GM12878 (cell line): ENCODE measurements at regions not wholly inside any gene's neighbourhood (a gene's known extent, or its start where the extent isn't known, plus 50 kb on each side); places are given as distances from the start of the nearest gene placed in this dataset.

Source experiments
- ATAC-seq: fragments of 200-7000 bp; cut with Tn5 transposase; 3 replicates; pipeline ENCODE4 v1.9.1; 2020; ENCODE audit warnings: mild to moderate bottlenecking, moderate library complexity
- BruUV-seq: library from RNA; stranded (reverse); fragments of 400-500 nt; replicated peaks from 2 replicates; lab custom pipeline; 2021; lab: Mats Ljungman, UMichigan
- CTCF ChIA-PET: fragments of 300-600 bp; sonication (Branson Sonifier 250); formaldehyde crosslinking; extraction: SDS; loops from one replicate; lab custom pipeline; 2021; ENCODE audit warnings: inconsistent platforms; lab: Yijun Ruan, JAX
- POLR2A ChIA-PET: fragments of 350-600 bp; formaldehyde crosslinking; extraction: SDS; loops from one replicate; lab custom pipeline; 2021; ENCODE audit warnings: inconsistent platforms; lab: Charles Lee
- RAD21 ChIA-PET: fragments of 300-600 bp; sonication (Branson Sonifier 250); formaldehyde crosslinking; loops from one replicate; lab custom pipeline; 2023; ENCODE audit warnings: antibody characterized with exemption; ENCODE audit not compliant: unreplicated experiment; lab: Charles Lee
- SMC1A ChIA-PET: fragments of 300-600 bp; sonication (Branson Sonifier 250); formaldehyde crosslinking; loops from one replicate; lab custom pipeline; 2023; ENCODE audit not compliant: unreplicated experiment, uncharacterized antibody; lab: Charles Lee
- DNase-seq: peaks from one replicate; pipeline ENCODE4 v3.0.0-alpha.2; 2011; ENCODE audit warnings: low read depth, low spot score
- FAIRE-seq: peaks from 3 replicates; lab custom pipeline; 2011; peaks lifted over from hg19 to GRCh38; lab: Jason Lieb, UNC
- H2AFZ ChIP-seq: 2 replicates; pipeline ENCODE4 v1.6.0; 2011; ENCODE audit warnings: low read depth, low read length, control low read depth; ENCODE audit not compliant: control insufficient read depth
- H3K27ac ChIP-seq: 2 replicates; pipeline ENCODE4 v1.5.1; 2011; ENCODE audit warnings: control low read depth; ENCODE audit not compliant: control insufficient read depth, insufficient read depth
- H3K27me3 ChIP-seq, 2 experiments: replicated peaks in 1 of 2; 2 replicates each; pipeline versions ENCODE4 v1.6.0 to v1.6.1; 2011; ENCODE audit warnings: low read length in 1 of 2; ENCODE audit not compliant: control insufficient read depth in 2 of 2, insufficient read depth in 2 of 2
- H3K36me3 ChIP-seq, 2 experiments: 2 replicates each; pipeline ENCODE4 v1.5.1; 2011; ENCODE audit warnings: low read length in 1 of 2; ENCODE audit not compliant: control insufficient read depth in 2 of 2, insufficient read depth in 2 of 2
- H3K4me1 ChIP-seq: 2 replicates; pipeline ENCODE4 v1.6.1; 2011; ENCODE audit warnings: mild to moderate bottlenecking, low read length, moderate library complexity, mixed read lengths; ENCODE audit not compliant: control insufficient read depth, insufficient read depth
- H3K4me2 ChIP-seq: 2 replicates; pipeline ENCODE4 v1.6.0; 2011; ENCODE audit warnings: control low read depth; ENCODE audit not compliant: control insufficient read depth, insufficient read depth
- H3K4me3 ChIP-seq: fragments of 200-600 bp; sonication (generic); 2 replicates; pipeline ENCODE4 v1.5.1; 2016
- H3K79me2 ChIP-seq: 2 replicates; pipeline ENCODE4 v1.6.0; 2011; ENCODE audit warnings: low read length; ENCODE audit not compliant: control insufficient read depth, insufficient read depth
- H3K9ac ChIP-seq: 2 replicates; pipeline ENCODE4 v1.8.0; 2011; ENCODE audit warnings: low read length, control low read depth, mixed read lengths; ENCODE audit not compliant: control insufficient read depth, insufficient read depth
- H3K9me3 ChIP-seq: replicated peaks from 3 replicates; pipeline ENCODE4 v1.5.1; 2011; ENCODE audit warnings: mild to moderate bottlenecking, low read length; ENCODE audit not compliant: control insufficient read depth, insufficient read depth
- H4K20me1 ChIP-seq: 2 replicates; pipeline ENCODE4 v1.6.0; 2011; ENCODE audit not compliant: control insufficient read depth, insufficient read depth
- BRCA1 ChIP-seq: IDR thresholded peaks from 2 replicates; pipeline ENCODE4 v1.6.1; 2011; ENCODE audit warnings: low read depth, low read length, improper control_type of control experiment
- CREM ChIP-seq: IDR thresholded peaks from 2 replicates; pipeline ENCODE4 v1.6.1; 2014; ENCODE audit warnings: antibody characterized with exemption, low read depth
- DPF2 ChIP-seq: fragments of 450-650 bp; IDR thresholded peaks from 2 replicates; pipeline ENCODE4 v1.6.1; 2017; ENCODE audit warnings: mild to moderate bottlenecking
- EGR1 ChIP-seq, 2 experiments: IDR thresholded peaks; 1 replicate in 1 of 2; 2 replicates in 1 of 2; pipeline ENCODE4 v1.6.1; 2011 to 2012; ENCODE audit warnings: low read depth in 2 of 2, low read length in 2 of 2, borderline replicate concordance in 1 of 2, mild to moderate bottlenecking in 1 of 2, moderate library complexity in 1 of 2
- GABPA ChIP-seq: IDR thresholded peaks from 2 replicates; pipeline ENCODE4 v1.6.1; 2014; ENCODE audit warnings: antibody characterized with exemption, low read depth, mild to moderate bottlenecking, inconsistent platforms
- HCFC1 ChIP-seq: fragments of 150-350 bp; IDR thresholded peaks from 2 replicates; pipeline ENCODE4 v1.6.1; 2014; ENCODE audit warnings: low read length
- HDAC2 ChIP-seq: fragments of 200-600 bp; sonication (generic); IDR thresholded peaks from 2 replicates; pipeline ENCODE4 v1.6.1; 2017
- HSF1 ChIP-seq: fragments of 150-350 bp; IDR thresholded peaks from 2 replicates; pipeline ENCODE4 v1.6.1; 2014; ENCODE audit warnings: mild to moderate bottlenecking, low read depth, low read length
- IKZF1 ChIP-seq: fragments of 450-650 bp; conservative IDR thresholded peaks from 2 replicates; pipeline ENCODE4 v1.6.1; 2017; ENCODE audit warnings: antibody characterized with exemption, mild to moderate bottlenecking
- MEF2B ChIP-seq: fragments of 450-650 bp; IDR thresholded peaks from 2 replicates; pipeline ENCODE4 v1.6.1; 2018; ENCODE audit warnings: mild to moderate bottlenecking, moderate library complexity; ENCODE audit not compliant: partially characterized antibody, poor library complexity, severe bottlenecking
- NFYB ChIP-seq: IDR thresholded peaks from 2 replicates; pipeline ENCODE4 v1.6.1; 2011; ENCODE audit warnings: low read depth, mild to moderate bottlenecking, low read length, improper control_type of control experiment, moderate library complexity; ENCODE audit not compliant: insufficient read depth
- REST ChIP-seq: IDR thresholded peaks from 2 replicates; pipeline ENCODE4 v1.6.1; 2012; ENCODE audit warnings: mild to moderate bottlenecking, low read depth, low read length
- SMAD5 ChIP-seq: IDR thresholded peaks from 2 replicates; pipeline ENCODE4 v1.6.1; 2016; ENCODE audit warnings: antibody characterized with exemption, low read depth
- SPI1 ChIP-seq: IDR thresholded peaks from 2 replicates; pipeline ENCODE4 v1.6.1; 2011; ENCODE audit warnings: low read depth, mild to moderate bottlenecking, low read length, moderate library complexity, borderline replicate concordance; ENCODE audit not compliant: insufficient read depth
- STAT1 ChIP-seq: fragments of 450-650 bp; conservative IDR thresholded peaks from 2 replicates; pipeline ENCODE4 v1.6.1; 2014; ENCODE audit warnings: antibody characterized with exemption, mild to moderate bottlenecking
- WGBS: methylation state at CpG from one replicate; pipeline ENCODE4 v1.1.6; 2016; ENCODE audit warnings: low lambda C conversion rate; ENCODE audit not compliant: insufficient replicate concordance, insufficient coverage; ENCODE audit errors: missing lambda C conversion rate; 5-methylcytosine and 5-hydroxymethylcytosine counted together
- in situ Hi-C: fragments of 300-500 bp; cut with MboI; formaldehyde crosslinking; loops from 9 replicates; pipeline ENCODE4 v1.14.3; 2018; ENCODE audit warnings: mixed read lengths
- intact Hi-C: fragments of 100-400 bp; cut with micrococcal nuclease; formaldehyde crosslinking; loops from one replicate; pipeline ENCODE4 v1.14.2; 2022; ENCODE audit not compliant: unreplicated experiment

- TF ChIP-seq HSF1 (no peak), GABPA (no peak), SPI1 (no peak)
- TF ChIP-seq, all 136 proteins: peak for 0
Measured at GRCh38 chr4:173585876-173586572, 56.0 kb upstream of the HAND2 start (continued).

- H2AFZ ChIP-seq, result no peak overlapping the region
- no peaks in the 10 kb centered on the region for H3K27me3 ChIP-seq
- 26% methylated on average over 4 of the region's 4 CpGs for WGBS
- H3K9ac ChIP-seq, result no peak overlapping the region
- TF ChIP-seq MEF2B, result no peak
- no peak for TF ChIP-seq SMAD5
- no peak for TF ChIP-seq NFYB
- no peak for TF ChIP-seq IKZF1
- no peak for TF ChIP-seq EGR1 (IDR thresholded peaks at IDR 0.05; ENCODE audit: borderline replicate concordance in 1 of 2, low read depth in 2 of 2, low read length in 2 of 2)
- TF ChIP-seq HCFC1, result no peak
- TF ChIP-seq CREM, result no peak
- no peak for TF ChIP-seq STAT1
- TF ChIP-seq HDAC2, result no peak
- no peak for TF ChIP-seq DPF2
- TF ChIP-seq BRCA1, result no peak
- TF ChIP-seq REST, result no peak
- ChIA-PET POLR2A (no interaction called here), SMC1A (no interaction called here), RAD21 (no interaction called here), CTCF (no interaction called here)
- H3K36me3 ChIP-seq, result no peaks in the 10 kb centered on the region
- H3K27ac ChIP-seq, result no peak overlapping the region
- in situ Hi-C loops (no loop called here), intact Hi-C loops (no loop called here)
- H3K4me3 ChIP-seq, result no peak overlapping the region
- no peaks in the 10 kb centered on the region for H3K79me2 ChIP-seq
- H3K4me1 ChIP-seq, result no peaks in the 10 kb centered on the region
- no peaks in the 10 kb centered on the region for H3K9me3 ChIP-seq
- ATAC-seq, result no peak
- no peaks in the 10 kb centered on the region for H4K20me1 ChIP-seq
- BruUV-seq, result no TSS peak
- FAIRE-seq, result no peak
- DNase-seq, result no peak
- no peak overlapping the region for H3K4me2 ChIP-seq
Measured at GRCh38 chr4:173584506-173584905, 54.5 kb upstream of the HAND2 start.
